HEK293 (cell line): ENCODE measurements at regions not wholly inside any gene's neighbourhood (a gene's known extent, or its start where the extent isn't known, plus 50 kb on each side); places are given as distances from the start of the nearest gene placed in this dataset.

ENCODE experiments used
- CTCF ChIA-PET: fragments of 350-600 bp; formaldehyde crosslinking; extraction: SDS; loops from one replicate; lab custom pipeline; 2021; ENCODE audit warnings: antibody characterized with exemption; lab: Yijun Ruan, JAX
- POLR2A ChIA-PET: fragments of 300-600 bp; formaldehyde crosslinking; extraction: SDS; loops from one replicate; lab custom pipeline; 2020; ENCODE audit warnings: antibody characterized with exemption, inconsistent platforms; lab: Yijun Ruan, JAX
- H3K27ac ChIP-seq: fragments of 200-500 bp; sonication (Bioruptor generic); 2 replicates; pipeline ENCODE4 v1.5.1; 2014; ENCODE audit warnings: low read depth, low read length, control low read depth, inconsistent platforms; ENCODE audit errors: extremely low read depth
- H3K36me3 ChIP-seq, 2 experiments: fragments of 200-500 bp in 1 of 2; sonication (Bioruptor generic) in 1 of 2; 1 replicate in 1 of 2; 2 replicates in 1 of 2; pipeline ENCODE4 v1.5.1; 2014 to 2017; ENCODE audit warnings: inconsistent platforms in 2 of 2, low read length in 2 of 2; ENCODE audit not compliant: control insufficient read depth in 2 of 2, insufficient read depth in 1 of 2
- H3K4me1 ChIP-seq: fragments of 200-500 bp; sonication (Bioruptor generic); 2 replicates; pipeline ENCODE4 v1.5.1; 2014; ENCODE audit warnings: mild to moderate bottlenecking, low read length, inconsistent platforms; ENCODE audit not compliant: control insufficient read depth, insufficient read depth
- H3K4me3 ChIP-seq: 2 replicates; pipeline ENCODE4 v1.5.1; 2011; ENCODE audit warnings: low read depth, mild to moderate bottlenecking, control low read depth, low read length, moderate library complexity
- H3K9me3 ChIP-seq: fragments of 200-500 bp; sonication (Bioruptor generic); 2 replicates; pipeline ENCODE4 v1.5.1; 2014; ENCODE audit warnings: low read depth, low read length, inconsistent platforms; ENCODE audit not compliant: control insufficient read depth, insufficient read depth
- CTCF ChIP-seq: fragments of 450-650 bp; formaldehyde crosslinking; IDR thresholded peaks from 2 replicates; pipeline ENCODE4 v1.5.1; 2016; ENCODE audit warnings: missing biosample characterization, missing genetic modification characterization
- GLIS1 ChIP-seq: fragments of 450-650 bp; formaldehyde crosslinking; IDR thresholded peaks from 2 replicates; pipeline ENCODE4 v1.5.1; 2016; ENCODE audit warnings: missing biosample characterization, missing genetic modification characterization
- GLIS2 ChIP-seq: fragments of 450-650 bp; formaldehyde crosslinking; IDR thresholded peaks from 2 replicates; pipeline ENCODE4 v1.5.1; 2016; ENCODE audit warnings: missing biosample characterization, missing genetic modification characterization
- KLF16 ChIP-seq: fragments of 450-650 bp; formaldehyde crosslinking; IDR thresholded peaks from 2 replicates; pipeline ENCODE4 v1.5.1; 2017; ENCODE audit warnings: missing biosample characterization, missing genetic modification characterization
- KLF8 ChIP-seq: fragments of 450-650 bp; formaldehyde crosslinking; IDR thresholded peaks from 2 replicates; pipeline ENCODE4 v1.5.1; 2016; ENCODE audit warnings: missing biosample characterization, missing genetic modification characterization
- PRDM10 ChIP-seq: fragments of 450-650 bp; formaldehyde crosslinking; IDR thresholded peaks from 2 replicates; pipeline ENCODE4 v1.5.1; 2016; ENCODE audit warnings: missing biosample characterization, missing genetic modification characterization
- WT1 ChIP-seq: fragments of 450-650 bp; formaldehyde crosslinking; IDR thresholded peaks from 2 replicates; pipeline ENCODE4 v1.5.1; 2016; ENCODE audit warnings: missing biosample characterization, missing genetic modification characterization
- YY2 ChIP-seq: fragments of 450-650 bp; formaldehyde crosslinking; IDR thresholded peaks from 2 replicates; pipeline ENCODE4 v1.5.1; 2016; ENCODE audit warnings: missing biosample characterization, missing genetic modification characterization
- ZBTB17 ChIP-seq: fragments of 450-650 bp; formaldehyde crosslinking; IDR thresholded peaks from 2 replicates; pipeline ENCODE4 v1.5.1; 2016; ENCODE audit warnings: missing biosample characterization, missing genetic modification characterization
- ZBTB48 ChIP-seq: fragments of 450-650 bp; formaldehyde crosslinking; IDR thresholded peaks from 2 replicates; pipeline ENCODE4 v1.5.1; 2016; ENCODE audit warnings: missing biosample characterization, missing genetic modification characterization
- ZBTB8A ChIP-seq: fragments of 450-650 bp; formaldehyde crosslinking; IDR thresholded peaks from 2 replicates; pipeline ENCODE4 v1.5.1; 2016; ENCODE audit warnings: missing biosample characterization, missing genetic modification characterization
- ZFHX2 ChIP-seq: fragments of 450-650 bp; formaldehyde crosslinking; conservative IDR thresholded peaks from 2 replicates; pipeline ENCODE4 v1.5.1; 2016; ENCODE audit warnings: missing biosample characterization, missing genetic modification characterization
- ZFP69B ChIP-seq: fragments of 450-650 bp; formaldehyde crosslinking; IDR thresholded peaks from 2 replicates; pipeline ENCODE4 v1.5.1; 2016; ENCODE audit warnings: missing biosample characterization, missing genetic modification characterization
- ZIC2 ChIP-seq: fragments of 450-650 bp; formaldehyde crosslinking; IDR thresholded peaks from 2 replicates; pipeline ENCODE4 v1.5.1; 2016; ENCODE audit warnings: missing biosample characterization, missing genetic modification characterization
- ZNF132 ChIP-seq: fragments of 450-650 bp; formaldehyde crosslinking; IDR thresholded peaks from 2 replicates; pipeline ENCODE4 v1.5.1; 2017; ENCODE audit warnings: missing biosample characterization, missing genetic modification characterization, borderline replicate concordance
- ZNF146 ChIP-seq: fragments of 450-650 bp; formaldehyde crosslinking; IDR thresholded peaks from 2 replicates; pipeline ENCODE4 v1.5.1; 2016; ENCODE audit warnings: missing biosample characterization, missing genetic modification characterization
- ZNF248 ChIP-seq: fragments of 450-650 bp; formaldehyde crosslinking; IDR thresholded peaks from 2 replicates; pipeline ENCODE4 v1.5.1; 2017; ENCODE audit warnings: missing biosample characterization, missing genetic modification characterization
- ZNF335 ChIP-seq: fragments of 450-650 bp; formaldehyde crosslinking; conservative IDR thresholded peaks from 2 replicates; pipeline ENCODE4 v1.5.1; 2016; ENCODE audit warnings: missing biosample characterization, missing genetic modification characterization
- ZNF350 ChIP-seq: fragments of 450-650 bp; formaldehyde crosslinking; IDR thresholded peaks from 2 replicates; pipeline ENCODE4 v1.5.0; 2017; ENCODE audit warnings: missing biosample characterization, mild to moderate bottlenecking, missing genetic modification characterization
- ZNF354C ChIP-seq: fragments of 450-650 bp; formaldehyde crosslinking; IDR thresholded peaks from 2 replicates; pipeline ENCODE4 v1.5.1; 2016; ENCODE audit warnings: missing biosample characterization, missing genetic modification characterization, low read depth, borderline replicate concordance
- ZNF423 ChIP-seq: fragments of 450-650 bp; formaldehyde crosslinking; IDR thresholded peaks from 2 replicates; pipeline ENCODE4 v1.5.1; 2016; ENCODE audit warnings: missing biosample characterization, missing genetic modification characterization
- ZNF48 ChIP-seq: fragments of 450-650 bp; formaldehyde crosslinking; IDR thresholded peaks from 2 replicates; pipeline ENCODE4 v1.5.1; 2016; ENCODE audit warnings: missing biosample characterization, missing genetic modification characterization
- ZNF571 ChIP-seq: fragments of 450-650 bp; formaldehyde crosslinking; IDR thresholded peaks from 2 replicates; pipeline ENCODE4 v1.5.0; 2017; ENCODE audit warnings: missing biosample characterization, missing genetic modification characterization
- ZNF624 ChIP-seq: fragments of 450-650 bp; formaldehyde crosslinking; IDR thresholded peaks from 2 replicates; pipeline ENCODE4 v1.5.1; 2017; ENCODE audit warnings: missing biosample characterization, missing genetic modification characterization
- ZNF626 ChIP-seq: fragments of 450-650 bp; sonication (Bioruptor Pico); formaldehyde crosslinking; IDR thresholded peaks from 2 replicates; pipeline ENCODE4 v1.5.1; 2018; ENCODE audit warnings: missing biosample characterization, missing genetic modification characterization, inconsistent platforms
- ZNF654 ChIP-seq: fragments of 450-650 bp; formaldehyde crosslinking; IDR thresholded peaks from 2 replicates; pipeline ENCODE4 v1.5.1; 2016; ENCODE audit warnings: low read depth, missing biosample characterization, missing genetic modification characterization
- ZNF670 ChIP-seq: fragments of 450-650 bp; formaldehyde crosslinking; IDR thresholded peaks from 2 replicates; pipeline ENCODE4 v1.5.1; 2016; ENCODE audit warnings: missing biosample characterization, missing genetic modification characterization, low read depth
- ZSCAN23 ChIP-seq: fragments of 450-650 bp; formaldehyde crosslinking; IDR thresholded peaks from 2 replicates; pipeline ENCODE4 v1.5.1; 2016; ENCODE audit warnings: missing biosample characterization, missing genetic modification characterization
- ZXDB ChIP-seq: fragments of 450-650 bp; formaldehyde crosslinking; IDR thresholded peaks from 2 replicates; pipeline ENCODE4 v1.5.1; 2016; ENCODE audit warnings: missing biosample characterization, missing genetic modification characterization
- TF ChIP-seq, protein P1 (sequence below): fragments of 450-650 bp; formaldehyde crosslinking; IDR thresholded peaks from 2 replicates; pipeline ENCODE4 v1.5.1; 2017; ENCODE audit warnings: missing biosample characterization, missing genetic modification characterization

GRCh38 chr2:121075006-121075551 is 209.9 kb downstream of the TFCP2L1 start (continued):
- TF ChIP-seq, protein P1, sequence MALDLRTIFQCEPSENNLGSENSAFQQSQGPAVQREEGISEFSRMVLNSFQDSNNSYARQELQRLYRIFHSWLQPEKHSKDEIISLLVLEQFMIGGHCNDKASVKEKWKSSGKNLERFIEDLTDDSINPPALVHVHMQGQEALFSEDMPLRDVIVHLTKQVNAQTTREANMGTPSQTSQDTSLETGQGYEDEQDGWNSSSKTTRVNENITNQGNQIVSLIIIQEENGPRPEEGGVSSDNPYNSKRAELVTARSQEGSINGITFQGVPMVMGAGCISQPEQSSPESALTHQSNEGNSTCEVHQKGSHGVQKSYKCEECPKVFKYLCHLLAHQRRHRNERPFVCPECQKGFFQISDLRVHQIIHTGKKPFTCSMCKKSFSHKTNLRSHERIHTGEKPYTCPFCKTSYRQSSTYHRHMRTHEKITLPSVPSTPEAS (tag by site-specific recombination) = no peak
- TF ChIP-seq ZBTB17 (tag by site-specific recombination) (no peak), ZBTB8A (tag by site-specific recombination) (0 out of 2 replicates have a peak, but pooled peaks have one; percentile 14), ZFP69B (tag by site-specific recombination) (no peak), ZNF48 (tag by site-specific recombination) (no peak), ZNF624 (tag by site-specific recombination) (no peak), ZNF626 (tag by site-specific recombination) (no peak), GLIS1 (tag by site-specific recombination) (0 out of 2 replicates have a peak, but pooled peaks have one; percentile 20), GLIS2 (no peak; the same call in 1 of the 2 replicates), ZNF248 (no peak), ZNF354C (tag by site-specific recombination) (no peak), ZNF571 (tag by site-specific recombination) (no peak), YY2 (no peak), ZSCAN23 (tag by site-specific recombination) (no peak), ZNF132 (no peak)
- TF ChIP-seq, all 188 proteins: peak for 20

- peaks cover 8% of the 10 kb centered on the region; the same call in 1 of the 2 replicates for H3K4me1 ChIP-seq
- no peak overlapping the region for H3K4me3 ChIP-seq
- no peaks in the 10 kb centered on the region for H3K9me3 ChIP-seq
- peak overlapping the region; percentile 17; the same call in 1 of the 2 replicates for H3K27ac ChIP-seq
- CTCF ChIA-PET = interaction anchor here (0.5 to 9.1 kb wide), 19 partner anchors 9 to 828 kb away, joined by 3 to 172 read pairs (median 4); no protein-coding TSS in a partner anchor
- POLR2A ChIA-PET = interaction anchor here (0.6 to 2.0 kb wide), 15 partner anchors 12 to 969 kb away, joined by 3 to 10 read pairs (median 4); partner anchors contain the start of genes CLASP1, GLI2 and RNU4ATAC
- no peaks in the 10 kb centered on the region for H3K36me3 ChIP-seq
- TF ChIP-seq ZNF350 (tag by site-specific recombination) (no peak), ZNF335 (tag by site-specific recombination) (peak; percentile 79), KLF8 (tag by site-specific recombination) (peak; percentile 45; the same call in 1 of the 2 replicates), ZIC2 (peak; percentile 76), ZNF423 (tag by site-specific recombination) (no peak), ZNF146 (tag by site-specific recombination) (no peak), KLF16 (peak; percentile 51; the same call in 1 of the 2 replicates), ZNF654 (tag by site-specific recombination) (no peak), ZBTB48 (tag by site-specific recombination) (peak; percentile 68), ZNF670 (tag by site-specific recombination) (no peak), WT1 (tag by site-specific recombination) (peak; percentile 78), PRDM10 (peak; percentile 25; the same call in 1 of the 2 replicates), ZFHX2 (tag by site-specific recombination) (peak; percentile 87), CTCF (tag by site-specific recombination) (0 out of 2 replicates have a peak, but pooled peaks have one; percentile 15), ZXDB (tag by site-specific recombination) (peak; percentile 78)
Measured at GRCh38 chr2:121075641-121076497, 209.1 kb downstream of the TFCP2L1 start.
